Naive thymus-derived CD4-positive, alpha-beta T cell (primary cell): ENCODE measurements at regions not wholly inside any gene's neighbourhood (a gene's known extent, or its start where the extent isn't known, plus 50 kb on each side); places are given as distances from the start of the nearest gene placed in this dataset.

Experiments
- ATAC-seq: fragments of 150-1000 bp; cut with Tn5 transposase; 2 replicates; pipeline ENCODE4 v1.10.0; 2021; ENCODE audit warnings: mild to moderate bottlenecking, moderate library complexity
- CTCF ChIA-PET: fragments of 350-600 bp; sonication (Branson Sonifier 250); formaldehyde crosslinking; loops from one replicate; lab custom pipeline; 2021; ENCODE audit warnings: antibody characterized with exemption; lab: Charles Lee
- POLR2A ChIA-PET: fragments of 350-600 bp; sonication (Branson Sonifier 250); formaldehyde crosslinking; loops from one replicate; lab custom pipeline; 2021; ENCODE audit warnings: antibody characterized with exemption, inconsistent platforms; lab: Charles Lee
- DNase-seq, 9 donors: peaks; one replicate each; pipeline versions ENCODE4 v3.0.0 to v3.0.0-alpha.2; 2020 to 2022; ENCODE audit warnings: mixed read lengths in 1 of 9
- H3K27ac ChIP-seq: one replicate; pipeline ENCODE4 v1.7.0; 2013; ENCODE audit warnings: mild to moderate bottlenecking, low read depth, low read length, moderate library complexity
- H3K27me3 ChIP-seq, 2 donors: one replicate each; pipeline ENCODE4 v1.7.0; 2013; ENCODE audit warnings: low read length in 2 of 2, mild to moderate bottlenecking in 2 of 2, moderate library complexity in 2 of 2; ENCODE audit not compliant: control insufficient read depth in 2 of 2, insufficient read depth in 2 of 2
- H3K36me3 ChIP-seq, 3 experiments: 1 replicate in 2 of 3; 2 replicates in 1 of 3; pipeline ENCODE4 v1.7.0; 2013; ENCODE audit warnings: low read length in 3 of 3, mild to moderate bottlenecking in 3 of 3, moderate library complexity in 1 of 3; ENCODE audit not compliant: insufficient read depth in 3 of 3, control insufficient read depth in 2 of 3
- H3K4me1 ChIP-seq, 2 donors: one replicate each; pipeline ENCODE4 v1.7.0; 2013; ENCODE audit warnings: low read length in 2 of 2, mild to moderate bottlenecking in 2 of 2, moderate library complexity in 1 of 2; ENCODE audit not compliant: control insufficient read depth in 2 of 2, insufficient read depth in 2 of 2
- H3K4me3 ChIP-seq: 2 replicates; pipeline ENCODE4 v1.7.0; 2013; ENCODE audit warnings: mild to moderate bottlenecking, low read length
- H3K9me3 ChIP-seq, 3 experiments: 1 replicate in 2 of 3; 2 replicates in 1 of 3; pipeline ENCODE4 v1.7.0; 2013; ENCODE audit warnings: low read length in 3 of 3; ENCODE audit not compliant: control insufficient read depth in 2 of 3
- H3K27ac Mint-ChIP-seq, 9 donors: one replicate each; pipeline ENCODE4 v1.8.0; 2020 to 2022; ENCODE audit warnings: mixed read lengths in 9 of 9, mild to moderate bottlenecking in 8 of 9, moderate library complexity in 5 of 9, inconsistent platforms in 2 of 9
- H3K27me3 Mint-ChIP-seq, 5 donors: one replicate each; pipeline ENCODE4 v1.8.0; 2021 to 2022; ENCODE audit warnings: mixed read lengths in 5 of 5, mild to moderate bottlenecking in 1 of 5
- H3K36me3 Mint-ChIP-seq, 5 donors: one replicate each; pipeline ENCODE4 v1.8.0; 2020 to 2022; ENCODE audit warnings: mixed read lengths in 5 of 5, mild to moderate bottlenecking in 3 of 5, inconsistent platforms in 1 of 5
- H3K4me1 Mint-ChIP-seq, 7 donors: one replicate each; pipeline ENCODE4 v1.8.0; 2020 to 2022; ENCODE audit warnings: mixed read lengths in 7 of 7, mild to moderate bottlenecking in 3 of 7, inconsistent platforms in 1 of 7
- H3K4me3 Mint-ChIP-seq, 10 donors: one replicate each; pipeline ENCODE4 v1.8.0; 2020 to 2022; ENCODE audit warnings: mild to moderate bottlenecking in 10 of 10, mixed read lengths in 10 of 10, moderate library complexity in 6 of 10, inconsistent platforms in 2 of 10
- H3K9me3 Mint-ChIP-seq, 11 donors: one replicate each; pipeline ENCODE4 v1.8.0; 2020 to 2022; ENCODE audit warnings: mixed read lengths in 11 of 11, mild to moderate bottlenecking in 4 of 11, inconsistent platforms in 1 of 11, moderate library complexity in 1 of 11
- intact Hi-C, 2 donors: fragments of 100-400 bp; cut with micrococcal nuclease; formaldehyde crosslinking; loops; one replicate each; pipeline ENCODE4 v1.15.1; 2023

DNA sequence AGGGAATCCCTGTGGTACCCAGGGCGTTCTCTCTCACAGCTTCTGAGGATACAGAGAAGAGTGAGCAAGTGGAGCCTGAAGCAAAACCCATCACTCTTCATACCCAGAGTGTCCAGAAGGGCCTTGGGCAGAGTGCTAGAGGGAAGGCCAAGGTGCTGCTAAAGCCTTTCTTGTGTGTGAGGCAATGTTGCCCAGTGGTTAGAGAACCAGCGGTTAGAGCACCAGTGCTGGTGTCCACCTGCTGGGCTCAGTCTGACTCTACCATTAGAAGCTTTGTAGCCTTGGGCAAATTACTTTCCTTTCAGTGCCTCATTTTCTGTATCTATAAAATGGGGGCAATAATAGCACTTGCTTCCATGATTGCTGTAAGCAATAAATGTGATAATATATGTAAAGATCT is 210.5 kb upstream of the SKOR2 start:
- H3K36me3 ChIP-seq: no peaks in the 10 kb centered on the region
- Mint-ChIP-seq H3K27me3 (peaks cover 0 to 8% (median 2%) of the 10 kb centered on the region in 5 donors), H3K4me3 (no peak overlapping the region), H3K36me3 (no peaks in the 10 kb centered on the region), H3K9me3 (peaks cover 0 to 3% (median 0%) of the 10 kb centered on the region in 11 donors), H3K4me1 (no peaks in the 10 kb centered on the region), H3K27ac (no peak overlapping the region)
- H3K27ac ChIP-seq: no peak overlapping the region
- no peaks in the 10 kb centered on the region for H3K27me3 ChIP-seq
- no peaks in the 10 kb centered on the region for H3K4me1 ChIP-seq
- intact Hi-C loops: no loop called here
- no peaks in the 10 kb centered on the region for H3K9me3 ChIP-seq
- ChIA-PET POLR2A (no interaction called here), CTCF (no interaction called here)
- ATAC-seq: no peak
- no peak overlapping the region for H3K4me3 ChIP-seq
- DNase-seq: no peak

DNA sequence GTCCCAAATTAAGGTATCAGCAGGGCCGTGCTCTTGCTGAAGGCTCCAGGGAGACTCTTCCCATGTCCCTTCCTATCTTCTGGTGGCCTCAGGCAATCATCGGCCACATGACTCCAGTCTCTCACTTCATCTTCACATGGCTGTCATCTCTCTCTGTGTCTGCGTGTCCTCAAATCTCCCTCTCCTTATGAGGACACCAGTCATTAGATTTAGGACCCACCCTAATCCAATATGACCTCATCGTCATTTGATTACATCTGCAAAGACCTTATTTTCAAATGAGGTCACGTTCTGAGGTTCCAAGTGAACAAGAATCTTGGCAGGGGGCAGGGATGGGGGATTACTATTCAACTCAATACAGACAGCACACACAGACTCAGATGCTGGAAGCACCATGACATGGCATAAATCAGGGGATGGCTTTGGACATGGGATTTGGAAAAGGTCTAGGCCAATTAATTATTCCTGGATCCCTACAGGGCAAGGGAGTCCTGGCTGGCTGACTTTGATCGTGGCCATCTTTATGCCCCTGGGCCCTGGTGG is 210.0 kb upstream of the SKOR2 start:
- H3K27me3 Mint-ChIP-seq: peaks cover 0 to 13% (median 7%) of the 10 kb centered on the region in 5 donors
- H3K4me1 ChIP-seq: no peaks in the 10 kb centered on the region
- H3K9me3 ChIP-seq: no peaks in the 10 kb centered on the region
- ATAC-seq (no peak), DNase-seq (no peak)
- H3K4me3 ChIP-seq: no peak overlapping the region
- intact Hi-C loops: no loop called here
- H3K4me3 Mint-ChIP-seq: no peak overlapping the region
- H3K27ac ChIP-seq: no peak overlapping the region
- no peaks in the 10 kb centered on the region for H3K36me3 ChIP-seq
- H3K27ac Mint-ChIP-seq: no peak overlapping the region
- H3K36me3 Mint-ChIP-seq: no peaks in the 10 kb centered on the region
- peaks cover 0 to 3% (median 0%) of the 10 kb centered on the region in 11 donors for H3K9me3 Mint-ChIP-seq
- ChIA-PET POLR2A (no interaction called here), CTCF (no interaction called here)
- no peaks in the 10 kb centered on the region for H3K4me1 Mint-ChIP-seq
- no peaks in the 10 kb centered on the region for H3K27me3 ChIP-seq

- Mint-ChIP-seq H3K4me3 (no peak overlapping the region), H3K27me3 (peaks cover 0 to 13% (median 8%) of the 10 kb centered on the region in 5 donors), H3K36me3 (no peaks in the 10 kb centered on the region), H3K9me3 (peaks cover 0 to 3% (median 0%) of the 10 kb centered on the region in 11 donors), H3K27ac (peak overlapping the region in 1 of 9 donors; percentile 28), H3K4me1 (no peaks in the 10 kb centered on the region)
- no peak overlapping the region for H3K4me3 ChIP-seq
- POLR2A ChIA-PET: no interaction called here
- H3K36me3 ChIP-seq: no peaks in the 10 kb centered on the region
- ATAC-seq: no peak
- no peaks in the 10 kb centered on the region for H3K4me1 ChIP-seq
- no peak for DNase-seq
- no peak overlapping the region for H3K27ac ChIP-seq
- CTCF ChIA-PET: no interaction called here
- no peaks in the 10 kb centered on the region for H3K27me3 ChIP-seq
- intact Hi-C loops: no loop called here
- no peaks in the 10 kb centered on the region for H3K9me3 ChIP-seq
These were observed 207.0 kb upstream of the SKOR2 start for GRCh38 chr18:47458483-47458882.

DNA sequence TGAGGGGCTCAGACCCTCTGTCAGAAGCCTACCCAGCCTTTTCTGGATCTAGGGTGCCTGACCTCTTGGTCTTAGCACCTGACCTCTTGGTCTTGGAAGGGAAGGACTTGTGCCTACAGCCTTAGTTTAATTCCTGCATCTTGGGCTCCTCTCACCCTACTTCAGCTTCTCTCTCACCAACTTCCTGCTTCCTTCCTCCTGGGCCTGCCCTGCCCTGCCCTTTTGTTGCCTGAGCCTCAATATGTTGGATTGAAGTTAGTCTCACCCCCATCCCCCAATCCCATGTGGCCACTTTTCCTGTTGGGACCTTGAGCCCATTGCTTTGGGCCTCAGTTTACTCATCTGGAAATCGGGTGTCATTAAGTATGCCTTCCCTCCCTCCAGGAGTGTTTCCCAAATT is 206.2 kb upstream of the SKOR2 start:
- DNase-seq: no peak
- Mint-ChIP-seq H3K4me3 (no peak overlapping the region), H3K27me3 (peaks cover 0 to 13% (median 8%) of the 10 kb centered on the region in 5 donors), H3K9me3 (peaks cover 0 to 3% (median 0%) of the 10 kb centered on the region in 11 donors), H3K4me1 (no peaks in the 10 kb centered on the region), H3K36me3 (no peaks in the 10 kb centered on the region), H3K27ac (no peak overlapping the region)
- Histone ChIP-seq H3K9me3 (no peaks in the 10 kb centered on the region), H3K27ac (no peak overlapping the region), H3K36me3 (no peaks in the 10 kb centered on the region), H3K4me1 (no peaks in the 10 kb centered on the region), H3K27me3 (no peaks in the 10 kb centered on the region), H3K4me3 (no peak overlapping the region)
- ATAC-seq: no peak
- intact Hi-C loops: no loop called here
- POLR2A ChIA-PET: no interaction called here
- CTCF ChIA-PET: no interaction called here

DNA sequence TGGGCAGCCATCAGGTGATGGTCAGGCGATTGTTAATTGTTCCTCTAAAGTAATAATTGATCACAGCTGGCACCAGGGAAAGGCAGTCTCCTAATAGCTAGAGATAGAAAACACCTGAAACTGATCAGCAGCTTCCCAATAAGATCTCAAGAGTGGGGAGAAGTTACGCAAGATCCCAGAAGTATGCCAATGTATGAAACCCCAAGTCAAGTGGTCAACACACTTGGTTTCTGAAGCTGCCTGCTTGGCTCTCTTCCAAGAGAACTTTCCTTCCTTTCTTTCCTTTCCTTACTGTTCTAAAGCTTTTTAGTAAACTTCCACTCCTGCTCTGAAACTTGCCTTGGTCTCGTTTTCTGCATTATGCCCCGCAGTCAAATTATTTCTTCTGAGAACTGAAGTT is 201.6 kb upstream of the SKOR2 start:
- Mint-ChIP-seq H3K4me1 (no peaks in the 10 kb centered on the region), H3K27me3 (peaks cover 0 to 14% (median 7%) of the 10 kb centered on the region in 5 donors), H3K4me3 (no peak overlapping the region), H3K27ac (no peak overlapping the region), H3K36me3 (no peaks in the 10 kb centered on the region), H3K9me3 (no peaks in the 10 kb centered on the region)
- Histone ChIP-seq H3K36me3 (no peaks in the 10 kb centered on the region), H3K9me3 (no peaks in the 10 kb centered on the region), H3K27ac (no peak overlapping the region), H3K4me3 (no peak overlapping the region), H3K27me3 (no peaks in the 10 kb centered on the region), H3K4me1 (no peaks in the 10 kb centered on the region)
- ChIA-PET POLR2A (no interaction called here), CTCF (no interaction called here)
- ATAC-seq: no peak
- intact Hi-C loops: no loop called here
- DNase-seq: no peak

DNA sequence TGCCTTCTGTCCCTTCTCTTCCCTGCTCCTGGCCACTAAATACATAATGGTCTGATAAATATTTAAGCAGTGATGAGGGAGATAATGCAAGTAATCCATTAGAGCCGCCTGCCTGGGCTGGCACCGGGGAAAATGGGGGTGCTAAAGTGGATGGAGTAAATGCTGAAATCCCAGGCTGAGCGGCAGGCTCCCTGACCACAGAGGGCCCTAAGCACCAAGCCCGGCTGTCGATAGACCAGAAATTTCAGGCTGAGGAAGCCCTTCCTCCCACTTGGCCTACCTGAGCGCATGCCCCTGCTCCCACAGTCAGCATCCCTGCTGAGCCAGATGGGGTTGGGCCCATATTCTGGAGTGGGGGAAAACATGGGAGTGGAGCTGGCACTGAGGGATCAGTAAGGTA is 197.5 kb upstream of the SKOR2 start:
- Mint-ChIP-seq H3K4me3 (no peak overlapping the region), H3K36me3 (peaks cover 0 to 6% (median 0%) of the 10 kb centered on the region in 5 donors), H3K27me3 (peaks cover 0 to 11% (median 2%) of the 10 kb centered on the region in 5 donors), H3K9me3 (peaks cover 0 to 15% (median 7%) of the 10 kb centered on the region in 11 donors), H3K4me1 (no peaks in the 10 kb centered on the region), H3K27ac (no peak overlapping the region)
- Histone ChIP-seq H3K27ac (no peak overlapping the region), H3K27me3 (no peaks in the 10 kb centered on the region), H3K4me3 (no peak overlapping the region), H3K9me3 (no peaks in the 10 kb centered on the region), H3K4me1 (no peaks in the 10 kb centered on the region), H3K36me3 (no peaks in the 10 kb centered on the region)
- CTCF ChIA-PET: no interaction called here
- ATAC-seq (no peak), DNase-seq (no peak)
- intact Hi-C loops: no loop called here
- POLR2A ChIA-PET: no interaction called here

- POLR2A ChIA-PET: no interaction called here
- Histone ChIP-seq H3K4me3 (no peak overlapping the region), H3K27ac (no peak overlapping the region), H3K36me3 (no peaks in the 10 kb centered on the region), H3K9me3 (no peaks in the 10 kb centered on the region), H3K27me3 (no peaks in the 10 kb centered on the region), H3K4me1 (no peaks in the 10 kb centered on the region)
- ATAC-seq (no peak), DNase-seq (no peak)
- H3K27ac Mint-ChIP-seq: no peak overlapping the region
- no peak overlapping the region for H3K4me3 Mint-ChIP-seq
- peaks cover 0 to 2% (median 0%) of the 10 kb centered on the region in 7 donors for H3K4me1 Mint-ChIP-seq
- H3K36me3 Mint-ChIP-seq: peaks cover 0 to 6% (median 0%) of the 10 kb centered on the region in 5 donors
- intact Hi-C loops: no loop called here
- H3K27me3 Mint-ChIP-seq: peaks cover 0 to 44% (median 18%) of the 10 kb centered on the region in 5 donors
- H3K9me3 Mint-ChIP-seq: peaks cover 0 to 10% (median 6%) of the 10 kb centered on the region in 11 donors
- CTCF ChIA-PET: no interaction called here
These were observed 190.5 kb upstream of the SKOR2 start for GRCh38 chr18:47441914-47442313.
